ENCODE measurements at regions not wholly inside any gene's neighbourhood (a gene's known extent, or its start where the extent isn't known, plus 50 kb on each side); places are given as distances from the start of the nearest gene placed in this dataset.

DNA sequence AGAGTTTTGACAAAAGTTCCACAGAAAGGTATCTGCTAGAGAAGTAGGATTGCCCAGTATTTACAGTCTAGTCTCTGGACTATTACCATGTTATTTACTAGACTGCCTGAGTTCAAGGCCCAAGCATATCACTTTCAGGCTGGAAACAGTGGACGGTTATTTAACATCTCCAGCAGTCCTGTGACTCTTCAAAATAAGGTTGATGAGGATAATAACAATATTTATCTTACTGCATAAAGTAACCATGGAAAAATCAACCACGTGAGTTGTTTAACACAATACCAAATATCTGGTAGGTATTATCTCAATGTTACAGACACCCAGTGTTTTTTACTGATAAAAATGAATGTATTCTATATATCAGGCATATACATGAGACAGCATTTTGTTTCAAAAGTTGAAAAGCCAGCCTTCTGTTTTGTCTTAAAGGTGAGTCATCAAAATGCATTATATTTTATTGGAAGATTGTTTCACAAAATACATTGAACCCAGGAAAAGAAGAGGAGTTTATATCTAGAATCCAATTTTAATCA, 535.8 kb downstream of the TBL1XR1 start:
- TF ChIP-seq, protein P1, sequence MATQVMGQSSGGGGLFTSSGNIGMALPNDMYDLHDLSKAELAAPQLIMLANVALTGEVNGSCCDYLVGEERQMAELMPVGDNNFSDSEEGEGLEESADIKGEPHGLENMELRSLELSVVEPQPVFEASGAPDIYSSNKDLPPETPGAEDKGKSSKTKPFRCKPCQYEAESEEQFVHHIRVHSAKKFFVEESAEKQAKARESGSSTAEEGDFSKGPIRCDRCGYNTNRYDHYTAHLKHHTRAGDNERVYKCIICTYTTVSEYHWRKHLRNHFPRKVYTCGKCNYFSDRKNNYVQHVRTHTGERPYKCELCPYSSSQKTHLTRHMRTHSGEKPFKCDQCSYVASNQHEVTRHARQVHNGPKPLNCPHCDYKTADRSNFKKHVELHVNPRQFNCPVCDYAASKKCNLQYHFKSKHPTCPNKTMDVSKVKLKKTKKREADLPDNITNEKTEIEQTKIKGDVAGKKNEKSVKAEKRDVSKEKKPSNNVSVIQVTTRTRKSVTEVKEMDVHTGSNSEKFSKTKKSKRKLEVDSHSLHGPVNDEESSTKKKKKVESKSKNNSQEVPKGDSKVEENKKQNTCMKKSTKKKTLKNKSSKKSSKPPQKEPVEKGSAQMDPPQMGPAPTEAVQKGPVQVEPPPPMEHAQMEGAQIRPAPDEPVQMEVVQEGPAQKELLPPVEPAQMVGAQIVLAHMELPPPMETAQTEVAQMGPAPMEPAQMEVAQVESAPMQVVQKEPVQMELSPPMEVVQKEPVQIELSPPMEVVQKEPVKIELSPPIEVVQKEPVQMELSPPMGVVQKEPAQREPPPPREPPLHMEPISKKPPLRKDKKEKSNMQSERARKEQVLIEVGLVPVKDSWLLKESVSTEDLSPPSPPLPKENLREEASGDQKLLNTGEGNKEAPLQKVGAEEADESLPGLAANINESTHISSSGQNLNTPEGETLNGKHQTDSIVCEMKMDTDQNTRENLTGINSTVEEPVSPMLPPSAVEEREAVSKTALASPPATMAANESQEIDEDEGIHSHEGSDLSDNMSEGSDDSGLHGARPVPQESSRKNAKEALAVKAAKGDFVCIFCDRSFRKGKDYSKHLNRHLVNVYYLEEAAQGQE (IDR thresholded peaks at IDR 0.05; ENCODE audit: borderline replicate concordance in 1 of 2, low read depth in 1 of 2, low read length in 2 of 2), result no peak
- no peak for TF ChIP-seq CEBPB (IDR thresholded peaks at IDR 0.05; ENCODE audit: borderline replicate concordance, low read depth, low read length)
